HG02973 (cell line): ENCODE measurements at regions not wholly inside any gene's neighbourhood (a gene's known extent, or its start where the extent isn't known, plus 50 kb on each side); places are given as distances from the start of the nearest gene placed in this dataset.
"Not testable (repeated sequence)": the region's sequence is repeated elsewhere in the genome, so short reads cannot be mapped to it uniquely, and the experiment has no call there.

Experiments used
- ATAC-seq: cut with Tn5 transposase; IDR thresholded peaks from one replicate; pipeline ENCODE4 v1.9.1; 2021; ENCODE audit warnings: moderate library complexity; ENCODE audit not compliant: unreplicated experiment

GRCh38 chr16:13793841-13794409 lies 126.0 kb upstream of the ERCC4 start:
- no peak for ATAC-seq

DNA sequence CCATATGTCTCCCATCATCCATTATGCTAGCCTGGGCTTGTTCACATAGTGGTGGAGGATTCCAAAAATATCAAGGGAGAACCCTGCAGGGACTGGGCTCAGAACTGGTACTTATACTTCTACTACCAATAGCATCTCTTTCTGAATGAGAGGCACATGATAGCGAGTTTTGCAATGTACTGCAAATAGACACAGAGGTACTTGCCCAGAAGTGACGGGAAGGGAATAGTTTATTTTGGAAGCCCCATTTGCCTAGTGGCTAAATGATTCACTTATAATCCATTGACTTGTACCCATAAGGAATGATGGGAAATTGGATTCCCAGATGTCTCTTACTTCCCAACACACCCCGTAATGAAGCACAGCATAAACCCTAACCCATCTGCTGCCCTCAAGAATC lies 124.8 kb upstream of the ERCC4 start:
- no peak for ATAC-seq

DNA sequence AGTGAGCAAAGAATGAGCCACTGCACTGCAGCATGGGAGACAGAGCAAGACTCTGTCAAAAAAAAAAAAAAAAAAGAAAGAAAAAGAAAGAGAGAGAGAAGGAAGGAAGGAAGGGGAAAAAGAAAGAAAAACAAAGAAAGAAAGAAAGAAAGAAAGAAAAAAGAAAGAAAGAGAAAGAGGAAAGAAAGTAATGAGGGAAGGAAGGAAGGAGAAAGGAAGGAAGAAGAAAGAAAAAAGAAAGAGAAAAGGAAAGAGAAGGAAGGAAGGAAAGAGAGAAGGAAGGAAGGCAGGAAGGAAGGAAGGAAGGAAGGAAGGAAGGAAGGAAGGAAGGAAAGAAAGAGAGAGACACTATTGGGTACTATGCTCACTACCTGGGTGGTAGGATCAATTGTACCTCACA lies 122.2 kb upstream of the ERCC4 start:
- ATAC-seq, result no peak

GRCh38 chr16:13798211-13798610 lies 121.7 kb upstream of the ERCC4 start:
- no peak for ATAC-seq

DNA sequence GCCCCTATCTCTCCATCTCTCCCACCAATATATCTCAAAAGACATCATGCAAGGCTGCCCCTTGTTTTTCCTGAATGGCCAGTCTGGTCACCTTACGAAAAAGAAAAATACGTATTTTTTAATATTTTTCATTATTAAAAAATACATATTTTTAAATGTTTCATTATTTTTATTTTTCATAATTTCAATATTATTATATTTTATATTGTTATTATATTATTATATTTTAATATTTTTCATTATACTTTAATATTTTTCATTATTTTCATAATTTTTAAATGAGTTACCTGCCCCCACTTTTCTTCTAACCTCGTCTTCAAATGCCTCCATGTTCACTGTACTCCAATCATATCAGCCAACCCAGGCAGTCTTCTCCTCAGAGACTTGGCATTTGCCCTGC lies 116.0 kb upstream of the ERCC4 start:
- ATAC-seq, result no peak

DNA sequence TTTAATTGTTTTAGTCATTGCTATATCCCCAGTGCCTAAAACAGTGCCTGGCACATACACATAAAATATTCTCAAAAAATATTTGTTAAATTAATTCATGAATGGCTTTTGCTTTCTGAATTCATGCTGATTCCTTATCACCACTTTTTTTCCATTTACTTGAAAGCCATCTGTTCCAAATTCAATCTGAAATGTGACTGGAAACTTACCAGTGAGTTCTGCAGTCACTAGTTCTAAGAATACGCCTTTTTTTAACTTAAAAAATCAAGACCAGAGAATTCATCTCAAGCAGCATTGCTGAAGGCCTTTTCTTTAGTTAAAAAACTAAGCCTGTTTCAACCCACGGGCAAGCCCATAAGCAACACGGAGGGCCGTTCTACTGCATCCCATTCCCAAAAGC lies 114.0 kb upstream of the ERCC4 start:
- ATAC-seq, result no peak

DNA sequence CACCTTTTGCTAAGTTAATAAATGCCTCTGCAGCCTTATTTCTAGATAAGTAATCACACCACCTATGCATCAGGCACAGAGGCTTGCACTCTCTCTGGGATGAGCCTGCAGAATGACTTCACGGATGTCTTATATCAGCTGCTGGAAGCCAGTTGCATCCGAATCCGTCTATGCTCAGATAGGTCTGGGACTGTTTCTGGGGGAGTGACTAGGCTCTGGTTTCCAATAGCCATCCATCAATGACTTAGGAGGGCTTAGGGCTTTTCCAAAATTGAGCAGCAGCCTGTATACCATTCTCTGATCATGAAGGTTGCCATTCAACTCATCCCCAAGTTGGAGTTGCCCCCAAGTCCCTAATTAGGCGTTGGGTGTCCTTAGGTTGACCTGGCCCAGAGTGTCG lies 113.3 kb upstream of the ERCC4 start:
- no peak for ATAC-seq

- no peak for ATAC-seq
Measured at GRCh38 chr16:13808102-13808501, 111.9 kb upstream of the ERCC4 start.

- no peak for ATAC-seq
Measured at GRCh38 chr16:13809765-13810164, 110.2 kb upstream of the ERCC4 start.

DNA sequence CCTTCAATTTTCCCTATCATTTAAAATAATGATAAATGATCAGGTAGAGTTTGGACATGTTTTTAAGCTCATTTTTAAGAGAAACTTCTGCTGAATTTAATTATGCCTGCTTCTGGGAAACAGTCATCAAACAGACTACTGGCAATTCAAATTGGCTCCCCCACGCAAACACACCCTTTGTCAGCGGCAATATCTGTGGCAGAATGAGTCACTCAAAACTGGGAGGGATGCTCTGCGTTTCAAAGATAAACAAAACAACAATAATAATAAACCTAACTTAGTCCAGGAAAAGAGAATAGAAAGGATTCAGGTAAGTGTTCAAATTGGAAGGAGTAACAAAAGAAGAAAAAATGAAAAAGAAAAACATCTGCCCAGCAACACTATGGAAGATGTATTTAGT lies 108.1 kb upstream of the ERCC4 start:
- ATAC-seq, result no peak

DNA sequence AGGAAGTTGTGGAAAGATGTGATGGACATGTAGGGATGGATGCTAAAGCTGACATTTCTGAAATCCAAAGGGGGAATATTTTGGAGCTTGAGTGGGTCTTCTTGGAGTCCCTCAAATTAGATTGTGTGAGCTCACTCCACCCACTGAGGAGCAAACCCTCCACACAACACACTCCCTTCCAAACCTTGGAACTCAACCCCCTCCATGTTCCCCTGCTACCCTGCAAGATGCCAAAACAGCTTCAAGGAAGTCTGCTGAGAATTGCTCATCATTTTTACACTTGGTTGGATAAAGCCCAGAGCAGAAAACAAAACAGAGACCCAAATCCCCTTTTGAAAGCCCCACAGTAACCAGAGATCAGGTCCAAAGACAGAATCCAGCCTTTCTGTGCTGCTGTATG lies 103.3 kb upstream of the ERCC4 start:
- ATAC-seq, result no peak

DNA sequence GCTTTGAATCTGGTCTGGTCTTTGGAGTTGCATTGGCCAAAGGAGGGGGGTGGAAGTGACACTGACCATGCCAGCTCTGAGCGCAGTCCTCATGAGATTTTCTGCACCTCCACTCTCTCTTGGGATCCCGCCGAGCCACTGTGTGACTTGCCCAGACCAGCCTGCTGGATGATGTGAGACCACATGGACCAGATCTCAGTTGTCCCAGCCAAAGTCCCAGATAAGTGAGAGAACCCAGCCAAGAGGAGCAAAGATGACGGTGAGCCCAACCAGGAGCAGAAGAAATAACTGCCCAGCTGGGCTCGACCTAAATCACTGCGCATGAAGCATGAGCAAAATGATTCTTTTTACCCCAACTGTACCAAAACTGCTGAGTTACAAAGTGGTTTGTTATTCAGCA lies 96.5 kb upstream of the ERCC4 start:
- no peak for ATAC-seq

DNA sequence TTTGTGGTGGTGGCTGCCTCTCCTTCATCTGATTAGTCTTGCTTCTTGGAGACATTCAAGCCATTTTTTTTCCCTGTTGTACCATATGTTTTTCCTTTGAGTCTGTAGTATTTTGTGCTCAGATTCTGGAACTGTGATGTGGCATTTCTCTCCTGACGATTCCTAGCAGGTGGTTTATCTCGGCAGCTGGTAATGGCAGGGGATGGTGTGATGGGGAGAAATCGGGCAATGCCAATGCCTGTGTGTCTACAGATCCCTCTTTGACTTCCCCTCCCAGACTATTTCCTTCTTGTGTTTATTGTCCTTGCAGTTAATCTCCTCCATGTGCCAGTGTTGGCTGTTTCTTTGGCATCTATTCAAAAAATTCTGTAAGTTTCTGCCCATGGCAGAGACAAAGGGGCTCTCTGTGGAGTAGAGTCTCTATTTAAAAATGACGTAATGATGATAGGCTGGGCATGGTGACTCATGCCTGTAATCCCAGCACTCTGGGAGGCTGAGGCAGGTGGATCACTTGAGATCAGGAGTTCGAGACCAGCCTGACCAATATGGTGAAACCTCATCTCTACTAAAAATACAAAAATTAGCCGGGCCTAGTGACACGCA lies 90.2 kb upstream of the ERCC4 start:
- ATAC-seq, result no peak

DNA sequence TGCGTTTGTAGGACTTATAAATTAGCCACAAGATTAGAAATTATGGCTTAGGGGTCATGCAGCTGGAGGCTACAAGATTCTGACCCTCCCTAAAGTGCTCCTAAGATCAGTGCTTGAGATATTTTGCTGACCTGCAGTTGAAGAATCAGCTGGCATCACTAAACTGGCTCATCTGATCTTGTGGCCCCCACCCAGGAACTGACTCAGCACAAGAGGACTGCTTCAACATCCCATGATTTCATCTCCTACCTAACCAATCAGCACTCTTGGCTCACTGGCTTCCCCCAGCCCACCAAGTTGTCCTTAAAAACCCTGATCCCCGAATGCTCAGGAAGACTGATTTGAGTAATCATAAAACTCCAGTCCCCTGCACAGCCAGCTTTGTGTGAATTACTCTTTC lies 86.4 kb upstream of the ERCC4 start:
- ATAC-seq, result no peak

GRCh38 chr16:13835387-13835786 lies 84.6 kb upstream of the ERCC4 start:
- ATAC-seq, result no peak

GRCh38 chr16:13835935-13836730 lies 83.8 kb upstream of the ERCC4 start:
- no peak for ATAC-seq

GRCh38 chr16:13838401-13839190 lies 81.4 kb upstream of the ERCC4 start:
- no peak for ATAC-seq

DNA sequence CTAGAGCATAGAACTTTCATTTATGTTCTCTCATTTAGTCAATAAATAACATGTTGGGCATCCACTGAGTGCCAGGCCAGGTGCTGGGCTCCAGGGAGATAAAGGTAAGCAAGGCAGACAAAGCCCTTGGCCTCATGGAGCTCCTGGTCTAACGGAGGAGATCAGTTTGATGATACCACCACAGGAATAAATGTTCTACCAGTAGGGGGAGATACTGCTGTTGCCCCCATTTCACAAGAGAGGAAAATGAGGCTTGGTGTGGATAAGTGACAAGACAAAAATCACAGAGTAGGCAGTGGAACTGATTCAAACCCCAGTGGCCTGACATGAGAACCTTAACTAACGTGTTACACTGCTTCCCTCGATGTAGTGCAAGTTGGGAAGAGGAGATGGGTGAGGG lies 80.4 kb upstream of the ERCC4 start:
- ATAC-seq, result no peak

GRCh38 chr16:13845232-13845631 lies 74.7 kb upstream of the ERCC4 start:
- no peak for ATAC-seq

DNA sequence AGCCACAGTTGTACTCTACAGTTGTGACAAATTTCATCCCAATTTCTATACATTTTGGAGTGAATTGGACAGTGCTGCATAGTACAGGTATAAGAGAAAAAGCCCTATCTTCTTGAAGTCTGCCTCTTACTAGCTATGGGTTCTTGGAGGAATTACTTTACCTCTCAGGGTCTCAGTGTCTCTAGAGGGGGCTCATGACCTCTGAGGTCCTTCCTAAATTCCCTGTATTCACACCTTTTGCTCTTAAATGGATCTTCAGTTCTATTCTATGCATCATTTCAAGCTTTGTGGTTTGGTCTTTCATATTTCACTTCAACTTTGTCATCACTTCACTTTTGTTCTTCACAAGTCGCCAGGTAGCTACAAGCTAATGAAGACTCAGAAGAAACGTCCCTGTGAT lies 71.2 kb upstream of the ERCC4 start:
- ATAC-seq, result no peak

- ATAC-seq, result not testable (repeated sequence)
Measured at GRCh38 chr16:13850173-13850572, 69.8 kb upstream of the ERCC4 start.

DNA sequence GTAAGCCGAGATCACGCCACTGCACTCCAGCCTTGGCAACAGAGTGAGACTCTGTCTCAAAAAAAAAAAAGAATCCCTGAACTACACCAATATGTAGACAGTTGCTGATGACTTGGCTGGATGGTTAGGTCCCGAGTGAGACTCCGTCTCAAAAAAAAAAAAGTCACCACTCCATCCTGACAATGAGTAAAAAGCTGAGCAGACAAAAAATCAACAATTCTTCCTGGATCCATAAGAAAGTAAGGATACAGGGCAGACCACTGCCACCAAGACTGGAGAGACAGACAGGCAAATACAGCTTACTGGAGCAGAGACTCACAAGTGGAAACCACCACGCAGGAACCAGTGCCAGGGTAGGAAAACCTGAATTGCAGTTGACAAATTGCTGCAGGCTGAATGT lies 67.1 kb upstream of the ERCC4 start:
- ATAC-seq, result no peak
